GM12878 (cell line): ENCODE measurements at regions not wholly inside any gene's neighbourhood (a gene's known extent, or its start where the extent isn't known, plus 50 kb on each side); places are given as distances from the start of the nearest gene placed in this dataset.
"Not testable (repeated sequence)": the region's sequence is repeated elsewhere in the genome, so short reads cannot be mapped to it uniquely, and the experiment has no call there.

Experiments used
- EP300 ChIP-seq, 2 experiments: fragments of 150-350 bp in 1 of 2; IDR thresholded peaks; 2 replicates each; pipeline ENCODE4 v1.6.1; 2011 to 2012; ENCODE audit warnings: low read depth in 2 of 2, low read length in 2 of 2, borderline replicate concordance in 1 of 2, improper control_type of control experiment in 1 of 2, inconsistent platforms in 1 of 2; ENCODE audit not compliant: control insufficient read depth in 1 of 2
- EZH2 ChIP-seq: IDR thresholded peaks from 2 replicates; pipeline ENCODE4 v1.6.1; 2012; ENCODE audit warnings: low read depth, mild to moderate bottlenecking, control low read depth, inconsistent platforms, low read length, borderline replicate concordance; ENCODE audit not compliant: control insufficient read depth
- MTA2 ChIP-seq: fragments of 450-650 bp; IDR thresholded peaks from 2 replicates; pipeline ENCODE4 v1.6.1; 2016; ENCODE audit warnings: low read depth, mild to moderate bottlenecking, moderate library complexity
- MYB ChIP-seq: fragments of 150-350 bp; IDR thresholded peaks from 2 replicates; pipeline ENCODE4 v1.6.1; 2014; ENCODE audit warnings: mild to moderate bottlenecking, low read depth, low read length, borderline replicate concordance
- POLR2AphosphoS5 ChIP-seq: IDR thresholded peaks from 2 replicates; pipeline ENCODE4 v1.6.1; 2011; ENCODE audit warnings: mild to moderate bottlenecking, low read length, inconsistent platforms
- RAD51 ChIP-seq: fragments of 450-650 bp; IDR thresholded peaks from 2 replicates; pipeline ENCODE4 v1.6.1; 2016; ENCODE audit warnings: moderate library complexity, mild to moderate bottlenecking, inconsistent platforms

GRCh38 chr9:66711553-66711952 is 189.0 kb upstream of the ZNF658 start:
- TF ChIP-seq EZH2; MYB; RAD51; EP300 (IDR thresholded peaks at IDR 0.05; ENCODE audit: borderline replicate concordance in 1 of 2, control insufficient read depth in 1 of 2, low read depth in 2 of 2, low read length in 2 of 2); MTA2; POLR2AphosphoS5: not testable (repeated sequence)
